ENCODE measurements at regions not wholly inside any gene's neighbourhood (a gene's known extent, or its start where the extent isn't known, plus 50 kb on each side); places are given as distances from the start of the nearest gene placed in this dataset.

DNA sequence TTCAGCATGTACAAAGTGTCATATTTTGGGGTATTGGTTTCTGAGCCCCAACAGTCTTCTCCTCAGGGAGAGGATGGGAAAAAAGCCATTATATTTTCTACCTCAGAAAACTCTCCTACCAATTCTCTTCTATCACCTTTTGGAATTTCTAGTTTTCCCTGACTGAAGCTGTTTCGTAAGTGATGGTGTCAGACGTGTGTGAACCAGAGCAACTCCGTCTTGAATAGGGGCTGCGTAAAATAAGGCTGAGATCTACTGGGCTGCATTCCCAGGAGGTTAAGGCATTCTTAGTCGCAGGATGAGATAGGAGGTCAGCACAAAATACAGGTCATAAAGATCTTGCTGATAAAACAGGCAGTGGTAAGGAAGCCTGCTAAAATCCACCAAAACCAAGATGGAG, 197.3 kb upstream of the C9orf72 start:
- H3K18ac ChIP-seq (ENCODE audit: low read depth, low read length), result no peak overlapping the region
- no peak overlapping the region for H4K8ac ChIP-seq (ENCODE audit: low read depth in 2 of 2, low read length in 2 of 2)
- H4K91ac ChIP-seq (ENCODE audit: insufficient read depth, low read depth, low read length), result no peak overlapping the region
- H2AK5ac ChIP-seq (ENCODE audit: low read depth, low read length), result no peak overlapping the region
- no peak overlapping the region for H3K14ac ChIP-seq (replicated peaks; ENCODE audit: low read depth, low read length)
- DNase-seq (no peak), ATAC-seq (ENCODE audit: low read depth) (no peak)
- no peak overlapping the region for H3K27ac ChIP-seq (ENCODE audit: insufficient read depth, low read length)
- no peak overlapping the region for H3K4me3 ChIP-seq (ENCODE audit: insufficient read depth, low read depth, low read length)
- no peaks in the 10 kb centered on the region for H4K20me1 ChIP-seq (ENCODE audit: insufficient read depth, low read length)
- H2BK20ac ChIP-seq (ENCODE audit: low read depth, low read length), result no peak overlapping the region
- H4K5ac ChIP-seq (ENCODE audit: low read depth, low read length), result no peak overlapping the region
- no peak overlapping the region for H2AK9ac ChIP-seq (replicated peaks; ENCODE audit: low read depth, low read length, poor library complexity)
- ChIA-PET CTCF (no interaction called here), POLR2A (ENCODE audit: unreplicated experiment) (no interaction called here)
- H3K79me1 ChIP-seq (ENCODE audit: low read depth in 1 of 2, low read length in 2 of 2), result no peaks in the 10 kb centered on the region
- no peak overlapping the region for H3K4me2 ChIP-seq (ENCODE audit: low read depth, low read length)
- no peaks in the 10 kb centered on the region for H3K9me1 ChIP-seq (ENCODE audit: insufficient read depth, low read length)
- H3K36me3 ChIP-seq (ENCODE audit: control insufficient read depth, insufficient read depth, low read length), result no peaks in the 10 kb centered on the region
- no peak overlapping the region for H2BK5ac ChIP-seq (ENCODE audit: low read depth, low read length, poor library complexity, severe bottlenecking)
- H3K9ac ChIP-seq (ENCODE audit: low read depth, low read length), result no peak overlapping the region
- no peak overlapping the region for H3K4ac ChIP-seq (ENCODE audit: low read depth, low read length)
- H2AFZ ChIP-seq (replicated peaks; ENCODE audit: low read length, poor library complexity), result no peak overlapping the region
- no peak overlapping the region for H3K23ac ChIP-seq (ENCODE audit: low read depth, low read length)
- dilution Hi-C loops (cut with HindIII; ENCODE audit: low sequenced_read_pairs, unreplicated experiment) (no loop called here), in situ Hi-C loops (cut with MboI; ENCODE audit: low sequenced_read_pairs) (no loop called here), intact Hi-C loops (cut with micrococcal nuclease) (no loop called here)
- WGBS, 2 experiments (ENCODE audit: extremely low coverage in 2 of 2, insufficient read length in 1 of 2), result 78% methylated on average over 3 of the region's 5 CpGs; no CpG with 5 or more reads in 1 of the 2 experiments
- no peak for TF ChIP-seq MAFK (IDR thresholded peaks at IDR 0.05; ENCODE audit: low read depth, low read length)
- TF ChIP-seq POLR2A (IDR thresholded peaks at IDR 0.05; ENCODE audit: low read depth, low read length), result no peak
- no peak for TF ChIP-seq BHLHE40 (IDR thresholded peaks at IDR 0.05; ENCODE audit: low read depth, low read length)
- no peak for TF ChIP-seq RCOR1 (IDR thresholded peaks at IDR 0.05; ENCODE audit: insufficient replicate concordance, low read length)
- BruUV-seq (replicated peaks), result no TSS peak
- H2BK15ac ChIP-seq (ENCODE audit: low read depth, low read length), result no peak overlapping the region
- H3K56ac ChIP-seq (ENCODE audit: extremely low read depth, insufficient read depth, low read length), result no peak overlapping the region
- H2BK120ac ChIP-seq (ENCODE audit: low read depth, low read length), result no peak overlapping the region
- no peaks in the 10 kb centered on the region for H3K4me1 ChIP-seq (ENCODE audit: control insufficient read depth, insufficient read depth, low read length)
- no peaks in the 10 kb centered on the region for H3K9me3 ChIP-seq (ENCODE audit: control insufficient read depth, insufficient read depth, low read length)
- H3K27me3 ChIP-seq (ENCODE audit: control insufficient read depth, insufficient read depth, low read length), result no peaks in the 10 kb centered on the region
